ENCODE measurements at regions not wholly inside any gene's neighbourhood (a gene's known extent, or its start where the extent isn't known, plus 50 kb on each side); places are given as distances from the start of the nearest gene placed in this dataset.

DNA sequence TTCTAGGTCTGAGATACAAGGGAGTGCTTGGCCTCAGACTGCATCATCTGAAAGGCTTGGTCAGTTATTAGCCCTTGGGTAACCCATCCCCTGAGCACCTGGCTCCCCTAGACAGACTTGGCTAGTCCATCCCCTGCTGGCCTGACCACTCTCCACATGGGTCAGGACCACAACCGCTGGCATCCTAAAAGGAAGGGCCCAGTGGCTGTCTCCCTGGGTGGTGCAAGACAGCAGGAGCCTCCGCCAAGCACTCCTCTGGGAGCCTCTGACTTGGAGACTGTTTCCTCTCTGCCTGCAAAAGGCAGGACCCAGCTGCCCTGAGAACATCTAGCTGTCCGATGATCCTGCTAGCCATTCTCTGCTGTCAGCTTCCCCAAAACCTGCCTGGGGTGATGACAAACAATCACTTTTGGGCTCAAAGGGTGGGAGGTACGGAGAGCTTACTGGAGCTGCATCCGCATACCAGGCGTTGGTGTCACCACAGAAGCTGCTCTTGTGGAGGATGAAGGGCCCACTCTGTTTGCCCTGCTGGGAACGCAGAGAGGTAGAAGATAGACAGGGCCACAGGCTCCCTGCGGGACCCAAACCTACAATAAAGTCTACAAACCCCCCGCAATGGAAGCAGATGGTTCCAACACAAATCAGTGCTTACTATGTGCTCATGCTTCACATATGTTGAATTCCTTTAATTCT lies 108.0 kb upstream of the PRR20G start:
- no peaks in the 10 kb centered on the region for H3K9me3 ChIP-seq (ENCODE audit: control insufficient read depth, low read length, poor library complexity, severe bottlenecking)
- no peak for ATAC-seq
- DNase-seq, result no peak
- Mint-ChIP-seq H3K4me1 (no peaks in the 10 kb centered on the region), H3K27ac (no peak overlapping the region), H3K36me3 (ENCODE audit: low read depth) (no peaks in the 10 kb centered on the region), H3K4me3 (no peak overlapping the region), H3K27me3 (peaks cover 34% of the 10 kb centered on the region)

DNA sequence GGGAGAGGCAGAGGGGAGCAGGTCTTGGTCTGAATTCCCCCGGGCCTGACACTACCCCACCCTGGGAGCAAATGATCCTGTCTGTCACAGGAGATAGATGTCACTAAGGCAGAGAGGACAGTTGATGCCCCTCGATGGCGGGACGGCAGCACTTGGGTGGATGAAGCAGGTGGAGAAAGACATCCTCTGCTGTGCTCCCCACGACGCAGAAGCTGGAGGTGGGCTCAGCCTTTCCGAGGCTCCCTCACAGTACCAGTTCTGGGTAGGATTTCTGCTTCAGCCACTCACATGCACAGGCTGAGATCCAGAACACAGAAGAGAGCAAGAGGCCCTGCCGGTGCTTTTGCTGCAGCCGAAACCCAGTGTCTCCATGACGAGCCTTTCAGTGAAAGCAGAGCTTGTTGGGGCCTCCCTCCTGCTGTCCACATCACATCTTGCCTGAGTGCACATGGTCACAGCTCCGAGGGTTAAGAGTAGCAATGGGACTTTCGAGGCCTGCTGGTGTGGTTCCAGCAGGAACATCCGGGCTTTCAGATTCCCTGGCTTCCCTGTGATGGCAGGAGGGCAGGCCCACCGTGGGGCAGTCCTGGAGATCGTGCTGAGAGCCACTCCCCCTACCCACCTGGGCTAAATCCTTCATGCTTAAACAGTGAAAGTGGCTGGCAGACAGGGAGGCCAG lies 107.3 kb upstream of the PRR20G start:
- no peak overlapping the region for H3K27ac Mint-ChIP-seq
- H3K4me1 Mint-ChIP-seq, result no peaks in the 10 kb centered on the region
- H3K4me3 Mint-ChIP-seq, result no peak overlapping the region
- no peaks in the 10 kb centered on the region for H3K9me3 ChIP-seq (ENCODE audit: control insufficient read depth, low read length, poor library complexity, severe bottlenecking)
- H3K27me3 Mint-ChIP-seq, result peaks cover 41% of the 10 kb centered on the region
- DNase-seq (no peak), ATAC-seq (no peak)
- no peaks in the 10 kb centered on the region for H3K36me3 Mint-ChIP-seq (ENCODE audit: low read depth)

DNA sequence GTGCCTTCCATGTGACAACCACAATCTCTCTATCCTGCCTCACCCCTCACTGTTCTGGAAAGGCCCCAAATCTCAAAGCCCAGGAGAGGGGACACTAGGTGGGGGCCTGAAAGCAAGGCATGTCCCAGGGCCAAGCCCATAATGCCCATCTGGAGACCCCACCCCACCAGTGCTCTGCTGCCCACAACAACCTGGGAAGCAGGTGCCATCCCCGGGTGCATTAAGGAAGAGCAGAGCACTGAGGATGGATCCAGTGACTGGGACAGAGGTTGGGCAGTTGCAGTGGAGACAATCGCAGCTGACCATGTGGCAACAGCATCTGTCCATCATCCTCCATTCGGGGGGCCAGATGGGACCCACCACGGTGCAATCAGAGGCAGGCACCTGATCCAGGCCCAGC lies 106.2 kb upstream of the PRR20G start:
- no peaks in the 10 kb centered on the region for H3K9me3 ChIP-seq (ENCODE audit: control insufficient read depth, low read length, poor library complexity, severe bottlenecking)
- H3K27me3 Mint-ChIP-seq, result peaks cover 50% of the 10 kb centered on the region
- H3K36me3 Mint-ChIP-seq (ENCODE audit: low read depth), result no peaks in the 10 kb centered on the region
- DNase-seq, result no peak
- no peaks in the 10 kb centered on the region for H3K4me1 Mint-ChIP-seq
- ATAC-seq, result no peak
- H3K27ac Mint-ChIP-seq, result no peak overlapping the region
- H3K4me3 Mint-ChIP-seq, result no peak overlapping the region

DNA sequence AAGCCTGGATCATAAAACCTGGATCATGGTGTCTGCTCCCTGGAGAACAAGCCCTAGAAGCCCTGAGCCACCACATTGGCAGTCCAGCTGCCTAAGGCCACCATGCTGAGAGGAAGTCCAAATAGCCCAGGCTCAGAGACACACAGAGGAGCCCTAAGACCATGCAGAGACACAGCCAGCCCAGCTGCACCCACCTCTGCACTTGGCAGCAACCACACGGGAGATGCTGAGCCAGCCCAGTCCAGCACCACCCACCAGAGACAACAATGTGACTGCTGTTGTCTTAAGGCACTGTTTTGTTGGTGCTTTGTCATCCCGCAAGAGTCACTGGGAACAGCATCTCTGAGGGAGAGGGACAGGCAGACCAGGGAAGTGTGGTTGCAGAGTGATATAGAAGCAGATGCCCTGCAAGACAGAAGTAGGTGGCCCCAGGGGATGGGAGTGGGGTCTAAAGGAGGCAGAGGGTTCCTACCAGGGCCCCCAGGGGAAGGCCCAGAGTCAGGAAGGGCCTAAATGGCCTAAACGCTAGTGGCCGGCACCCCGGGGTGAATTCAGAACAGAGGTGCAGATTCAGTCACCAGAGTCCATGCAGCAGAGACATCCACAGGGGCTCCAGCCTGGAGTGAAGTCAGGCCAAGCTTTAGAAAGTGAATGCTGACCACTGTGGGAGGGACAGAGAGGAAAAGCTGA lies 105.4 kb upstream of the PRR20G start:
- no peak for DNase-seq
- Mint-ChIP-seq H3K27me3 (peaks cover 53% of the 10 kb centered on the region), H3K4me3 (no peak overlapping the region), H3K4me1 (no peaks in the 10 kb centered on the region), H3K27ac (no peak overlapping the region), H3K36me3 (ENCODE audit: low read depth) (no peaks in the 10 kb centered on the region)
- no peaks in the 10 kb centered on the region for H3K9me3 ChIP-seq (ENCODE audit: control insufficient read depth, low read length, poor library complexity, severe bottlenecking)
- no peak for ATAC-seq

DNA sequence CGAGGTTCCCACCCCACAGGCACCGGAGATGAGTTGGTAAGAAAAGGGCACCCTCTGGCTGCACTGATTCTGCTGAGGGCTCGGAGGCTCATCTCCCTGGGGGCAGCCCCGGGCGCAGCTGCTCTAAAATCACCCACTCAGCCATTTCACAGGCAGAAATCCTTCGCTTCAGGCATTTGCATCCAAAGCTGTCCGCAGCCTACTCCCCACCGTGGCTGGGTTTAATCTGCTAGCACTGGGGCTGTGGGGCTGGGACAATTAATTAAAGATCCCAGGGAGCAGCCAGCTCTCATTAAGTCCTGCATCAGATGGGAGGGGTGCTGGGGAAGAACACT lies 104.3 kb upstream of the PRR20G start:
- H3K36me3 Mint-ChIP-seq (ENCODE audit: low read depth), result no peaks in the 10 kb centered on the region
- no peaks in the 10 kb centered on the region for H3K9me3 ChIP-seq (ENCODE audit: control insufficient read depth, low read length, poor library complexity, severe bottlenecking)
- no peak overlapping the region for H3K4me3 Mint-ChIP-seq
- H3K4me1 Mint-ChIP-seq, result no peaks in the 10 kb centered on the region
- H3K27ac Mint-ChIP-seq, result no peak overlapping the region
- ATAC-seq (no peak), DNase-seq (no peak)
- peaks cover 63% of the 10 kb centered on the region for H3K27me3 Mint-ChIP-seq

DNA sequence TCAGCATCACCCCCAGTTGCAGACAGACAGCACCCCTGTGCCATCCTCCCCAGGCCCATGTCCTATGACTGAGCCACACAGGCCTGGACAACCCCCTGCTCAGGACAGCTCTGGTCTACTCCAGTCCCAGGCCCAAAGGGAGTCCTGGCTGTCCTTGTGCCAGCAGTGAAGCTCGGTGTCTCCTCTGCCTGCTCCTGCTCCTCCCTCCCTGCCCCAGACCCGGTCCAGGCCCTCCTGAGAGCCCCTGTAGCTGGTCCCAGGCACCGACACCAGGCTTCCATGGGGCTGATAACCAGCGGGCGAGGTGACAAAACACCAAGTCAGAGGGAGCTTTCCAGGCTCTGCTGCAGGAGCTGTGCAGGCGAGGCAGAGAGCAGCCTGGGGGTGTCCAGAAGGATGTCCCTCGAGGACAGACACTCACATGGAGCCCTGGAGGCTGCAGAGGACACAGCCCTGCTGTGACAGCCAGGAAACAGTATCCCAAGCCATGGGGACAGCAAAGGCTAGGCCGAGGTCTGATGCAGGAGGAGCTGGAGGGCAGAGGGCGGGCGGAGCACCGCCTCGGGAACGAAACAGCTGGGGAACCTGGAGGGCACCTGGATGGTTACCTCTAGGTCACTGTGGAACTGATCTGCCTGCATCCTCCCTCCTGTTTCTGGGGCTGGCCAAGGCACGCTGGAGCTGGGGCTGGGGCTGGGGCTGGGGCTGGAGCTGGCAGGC lies 103.8 kb upstream of the PRR20G start:
- H3K9me3 ChIP-seq (ENCODE audit: control insufficient read depth, low read length, poor library complexity, severe bottlenecking), result no peaks in the 10 kb centered on the region
- Mint-ChIP-seq H3K4me1 (no peaks in the 10 kb centered on the region), H3K4me3 (no peak overlapping the region), H3K27ac (no peak overlapping the region), H3K36me3 (ENCODE audit: low read depth) (no peaks in the 10 kb centered on the region), H3K27me3 (peaks cover 67% of the 10 kb centered on the region)
- DNase-seq, result no peak
- no peak for ATAC-seq

DNA sequence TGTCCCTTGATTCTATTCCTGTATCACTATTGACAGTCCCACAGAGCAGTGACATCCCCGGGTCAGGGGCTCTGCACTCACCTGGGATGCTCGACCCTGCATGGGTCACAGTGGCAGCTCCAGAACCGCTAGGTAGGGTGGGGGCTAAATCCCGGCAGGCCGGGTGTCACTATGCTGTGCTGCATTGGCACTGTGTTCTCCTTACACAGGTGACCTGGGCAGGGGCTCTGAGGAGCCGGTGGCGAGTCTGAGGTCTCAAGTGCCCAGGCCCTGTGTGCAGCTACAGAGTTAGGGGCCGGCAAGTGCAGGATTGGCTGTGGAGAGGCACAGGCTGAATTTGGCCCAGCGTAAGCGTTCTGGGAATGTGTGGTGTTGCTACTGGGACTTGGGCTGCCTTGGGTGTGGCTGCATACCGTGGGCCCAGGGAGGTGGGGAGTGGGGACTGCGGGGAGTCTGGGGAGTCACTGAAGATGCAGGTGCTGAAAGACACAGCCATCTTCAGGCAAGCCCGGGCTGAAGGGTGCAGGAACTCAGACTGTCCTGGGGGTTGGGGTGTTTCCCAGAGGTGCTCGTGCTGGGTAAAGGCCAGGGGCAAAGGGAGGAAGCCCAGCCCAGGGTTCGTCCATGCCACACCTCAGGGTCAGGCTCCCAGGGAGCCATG lies 102.6 kb upstream of the PRR20G start:
- DNase-seq (no peak), ATAC-seq (no peak)
- H3K4me1 Mint-ChIP-seq, result no peaks in the 10 kb centered on the region
- no peaks in the 10 kb centered on the region for H3K36me3 Mint-ChIP-seq (ENCODE audit: low read depth)
- H3K27me3 Mint-ChIP-seq, result peaks cover 66% of the 10 kb centered on the region
- no peak overlapping the region for H3K27ac Mint-ChIP-seq
- H3K9me3 ChIP-seq (ENCODE audit: control insufficient read depth, low read length, poor library complexity, severe bottlenecking), result no peaks in the 10 kb centered on the region
- no peak overlapping the region for H3K4me3 Mint-ChIP-seq

DNA sequence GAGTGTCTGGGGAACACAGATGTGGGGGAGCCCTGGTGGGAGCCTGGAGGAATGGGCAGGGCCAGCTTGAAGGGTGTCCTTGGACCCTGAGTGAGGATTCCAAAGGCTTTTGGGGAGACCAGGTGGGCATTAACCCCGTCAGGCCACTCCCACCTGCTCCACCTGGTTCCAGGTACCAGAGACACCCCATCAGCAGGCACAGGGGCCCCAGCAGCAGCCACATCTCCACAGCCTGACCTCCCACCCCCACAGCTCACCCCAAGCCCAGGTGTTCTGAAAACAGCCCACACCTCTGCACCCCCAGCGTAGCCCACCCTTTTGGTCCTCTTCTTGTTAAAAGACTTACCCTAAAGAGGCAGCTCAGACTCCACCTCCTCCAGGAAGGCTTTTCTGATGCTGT lies 102.1 kb upstream of the PRR20G start:
- ATAC-seq (no peak), DNase-seq (no peak)
- H3K27ac Mint-ChIP-seq, result no peak overlapping the region
- no peaks in the 10 kb centered on the region for H3K36me3 Mint-ChIP-seq (ENCODE audit: low read depth)
- H3K9me3 ChIP-seq (ENCODE audit: control insufficient read depth, low read length, poor library complexity, severe bottlenecking), result no peaks in the 10 kb centered on the region
- H3K4me1 Mint-ChIP-seq, result no peaks in the 10 kb centered on the region
- H3K27me3 Mint-ChIP-seq, result peaks cover 65% of the 10 kb centered on the region
- H3K4me3 Mint-ChIP-seq, result no peak overlapping the region

DNA sequence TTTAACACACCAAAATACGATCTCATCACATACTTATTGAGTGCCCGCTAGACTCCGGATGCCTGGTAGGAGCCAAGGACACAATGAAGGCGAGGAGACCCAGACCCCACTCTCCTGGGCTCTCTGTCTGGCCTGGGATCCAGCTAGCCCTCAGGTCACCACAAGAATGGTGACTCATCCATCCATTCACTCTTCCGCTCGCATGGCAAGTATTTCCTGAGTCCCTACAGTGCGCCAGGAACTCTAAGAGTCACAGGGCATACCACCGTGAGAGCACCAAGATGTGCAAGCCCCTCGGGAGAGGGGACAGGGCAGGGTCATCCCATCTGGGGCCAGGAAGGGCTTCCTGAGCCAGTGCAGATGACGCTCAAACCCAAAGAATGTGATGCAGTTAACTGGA lies 101.6 kb upstream of the PRR20G start:
- DNase-seq (no peak), ATAC-seq (no peak)
- Mint-ChIP-seq H3K27me3 (peaks cover 60% of the 10 kb centered on the region), H3K27ac (no peak overlapping the region), H3K4me1 (no peaks in the 10 kb centered on the region), H3K4me3 (no peak overlapping the region), H3K36me3 (ENCODE audit: low read depth) (no peaks in the 10 kb centered on the region)
- no peaks in the 10 kb centered on the region for H3K9me3 ChIP-seq (ENCODE audit: control insufficient read depth, low read length, poor library complexity, severe bottlenecking)

DNA sequence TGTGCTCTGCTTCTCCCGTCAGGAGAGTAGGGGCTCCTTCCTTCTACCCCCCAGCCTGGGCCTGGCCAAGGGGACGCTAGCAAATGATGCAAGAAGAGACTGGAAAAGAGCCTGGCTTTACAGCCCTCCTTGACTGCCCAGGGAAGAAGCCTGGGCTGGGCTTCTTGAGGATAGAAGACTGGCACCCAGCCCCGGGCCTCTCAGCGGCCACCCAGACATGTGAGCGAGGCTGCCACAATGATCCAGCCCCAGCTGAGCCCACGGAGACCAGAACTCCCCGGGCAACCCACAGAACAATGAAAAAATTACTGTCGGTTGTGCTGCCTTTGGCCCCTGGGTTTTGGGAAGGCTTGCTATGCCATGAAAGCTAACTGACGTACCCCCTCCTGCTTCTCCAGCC lies 100.6 kb upstream of the PRR20G start:
- no peaks in the 10 kb centered on the region for H3K9me3 ChIP-seq (ENCODE audit: control insufficient read depth, low read length, poor library complexity, severe bottlenecking)
- no peaks in the 10 kb centered on the region for H3K36me3 Mint-ChIP-seq (ENCODE audit: low read depth)
- no peak overlapping the region for H3K27ac Mint-ChIP-seq
- no peak overlapping the region for H3K4me3 Mint-ChIP-seq
- ATAC-seq (no peak), DNase-seq (no peak)
- H3K27me3 Mint-ChIP-seq, result peaks cover 57% of the 10 kb centered on the region
- H3K4me1 Mint-ChIP-seq, result no peaks in the 10 kb centered on the region

DNA sequence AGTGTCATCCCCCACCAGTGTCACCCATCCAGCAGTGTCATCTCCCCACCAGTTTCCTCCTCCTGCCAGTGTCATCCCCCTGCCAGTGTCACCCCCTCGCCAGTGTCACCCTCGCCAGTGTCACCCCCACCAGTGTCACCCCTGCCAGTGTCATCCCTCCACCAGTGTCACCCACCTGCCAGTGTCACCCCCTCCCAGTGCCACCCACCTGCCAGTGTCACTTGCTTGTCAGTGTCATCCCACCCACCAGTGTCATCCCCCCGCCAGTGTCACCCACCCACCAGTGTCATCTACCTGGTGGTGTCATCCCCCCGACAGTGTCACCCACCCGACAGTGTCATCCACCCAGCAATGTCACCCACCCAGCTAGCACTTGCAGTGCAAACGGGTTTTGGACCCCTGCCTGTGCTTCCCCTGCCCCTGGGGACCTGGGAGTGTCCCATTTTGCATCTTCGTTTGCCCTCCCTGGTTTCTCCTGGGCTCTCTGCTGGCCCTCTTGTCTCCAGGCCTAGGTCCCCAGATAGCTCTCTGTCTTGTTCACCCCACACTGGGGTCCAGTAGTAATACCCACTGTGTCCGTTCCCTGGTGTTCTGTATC lies 99.8 kb upstream of the PRR20G start:
- Mint-ChIP-seq H3K27me3 (peaks cover 51% of the 10 kb centered on the region), H3K4me3 (no peak overlapping the region), H3K4me1 (no peaks in the 10 kb centered on the region), H3K27ac (no peak overlapping the region), H3K36me3 (ENCODE audit: low read depth) (no peaks in the 10 kb centered on the region)
- no peaks in the 10 kb centered on the region for H3K9me3 ChIP-seq (ENCODE audit: control insufficient read depth, low read length, poor library complexity, severe bottlenecking)
- no peak for ATAC-seq
- no peak for DNase-seq

DNA sequence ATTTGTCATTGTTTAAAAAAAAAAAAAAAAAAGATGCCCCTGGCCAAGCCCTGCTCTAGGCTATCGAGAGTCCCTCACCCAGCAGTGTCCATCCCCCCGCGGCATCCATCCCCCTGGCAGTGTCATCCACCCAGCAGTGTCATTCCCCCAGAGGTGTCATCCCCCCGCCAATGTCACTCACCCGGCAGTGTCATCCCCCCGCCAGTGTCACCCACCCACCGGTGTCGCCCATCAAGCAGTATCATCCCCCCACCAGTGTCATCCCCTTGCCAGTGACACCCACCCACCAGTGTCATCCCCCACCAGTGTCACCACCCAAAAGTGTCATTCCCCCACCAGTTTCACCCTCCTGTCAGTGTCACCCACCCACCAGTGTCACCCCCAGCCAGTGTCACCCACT lies 99.3 kb upstream of the PRR20G start:
- Mint-ChIP-seq H3K4me1 (no peaks in the 10 kb centered on the region), H3K27ac (no peak overlapping the region), H3K4me3 (no peak overlapping the region), H3K27me3 (peaks cover 48% of the 10 kb centered on the region), H3K36me3 (ENCODE audit: low read depth) (no peaks in the 10 kb centered on the region)
- DNase-seq (no peak), ATAC-seq (no peak)
- no peaks in the 10 kb centered on the region for H3K9me3 ChIP-seq (ENCODE audit: control insufficient read depth, low read length, poor library complexity, severe bottlenecking)

DNA sequence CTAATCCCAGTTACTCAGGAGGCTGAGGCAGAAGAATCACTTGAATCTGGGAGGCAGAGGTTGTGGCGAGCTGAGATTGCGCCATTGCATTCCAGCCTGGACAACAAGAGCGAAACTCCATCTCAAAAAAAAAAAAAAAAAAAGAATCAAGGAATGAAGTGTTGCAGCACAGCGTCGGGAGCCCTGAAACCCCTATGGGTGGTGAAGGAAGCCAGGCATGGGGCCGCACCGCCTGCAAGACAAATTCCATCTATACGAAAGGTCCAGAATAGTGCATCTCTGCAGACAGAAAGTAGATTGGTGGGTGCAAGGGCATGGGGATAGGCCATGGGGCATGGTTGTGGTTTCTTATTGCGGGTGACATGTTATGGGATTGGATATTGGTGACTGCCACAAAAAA lies 98.6 kb upstream of the PRR20G start:
- no peaks in the 10 kb centered on the region for H3K9me3 ChIP-seq (ENCODE audit: control insufficient read depth, low read length, poor library complexity, severe bottlenecking)
- Mint-ChIP-seq H3K4me3 (no peak overlapping the region), H3K36me3 (ENCODE audit: low read depth) (no peaks in the 10 kb centered on the region), H3K27ac (no peak overlapping the region), H3K27me3 (peaks cover 46% of the 10 kb centered on the region), H3K4me1 (no peaks in the 10 kb centered on the region)
- no peak for ATAC-seq
- DNase-seq, result no peak
